Sigmoid colon (tissue), 6 donors: ENCODE measurements at regions not wholly inside any gene's neighbourhood (a gene's known extent, or its start where the extent isn't known, plus 50 kb on each side); places are given as distances from the start of the nearest gene placed in this dataset.

Experiments
- DNase-seq: peaks from one replicate; pipeline ENCODE4 v3.0.0-alpha.2; 2019
- H3K27ac ChIP-seq, 4 donors: fragments of 200-600 bp; sonication (generic); one replicate each; pipeline ENCODE4 v1.5.1; 2016 to 2019; ENCODE audit warnings: mild to moderate bottlenecking in 1 of 4
- H3K27me3 ChIP-seq, 3 donors: fragments of 200-600 bp; sonication (generic); one replicate each; pipeline ENCODE4 v1.5.1; 2019; ENCODE audit warnings: mild to moderate bottlenecking in 1 of 3
- H3K36me3 ChIP-seq, 4 donors: fragments of 200-600 bp; sonication (generic); one replicate each; pipeline ENCODE4 v1.5.1; 2016 to 2019
- H3K4me1 ChIP-seq, 4 donors: fragments of 200-600 bp; sonication (generic); one replicate each; pipeline ENCODE4 v1.5.1; 2017 to 2019
- H3K4me3 ChIP-seq, 4 donors: fragments of 200-600 bp; sonication (generic); one replicate each; pipeline ENCODE4 v1.5.1; 2017 to 2019; ENCODE audit warnings: mild to moderate bottlenecking in 2 of 4, moderate library complexity in 1 of 4
- H3K9me3 ChIP-seq, 4 donors: fragments of 200-600 bp in 3 of 4; sonication (generic) in 3 of 4; one replicate each; pipeline versions ENCODE4 v1.5.1 to v1.6.1; 2013 to 2019
- CTCF ChIP-seq, 4 experiments: fragments of 450-650 bp in 3 of 4; fragments of 200-600 bp in 1 of 4; IDR thresholded peaks; one replicate each; pipeline ENCODE4 v1.5.1; 2016 to 2019; ENCODE audit warnings: antibody characterized with exemption in 4 of 4, mild to moderate bottlenecking in 3 of 4, moderate library complexity in 2 of 4
- EP300 ChIP-seq, 4 donors: sonication (generic); formaldehyde crosslinking; IDR thresholded peaks; one replicate each; pipeline ENCODE4 v1.6.1; 2017; ENCODE audit warnings: antibody characterized with exemption in 4 of 4
- POLR2A ChIP-seq, 2 donors: fragments of 450-650 bp; IDR thresholded peaks; one replicate each; pipeline ENCODE4 v1.6.1; 2016; ENCODE audit warnings: antibody characterized with exemption in 2 of 2, mild to moderate bottlenecking in 2 of 2, moderate library complexity in 2 of 2
- POLR2AphosphoS5 ChIP-seq, 4 donors: sonication (generic); formaldehyde crosslinking; IDR thresholded peaks; one replicate each; pipeline ENCODE4 v1.6.1; 2017; ENCODE audit warnings: antibody characterized with exemption in 4 of 4
- WGBS, 2 donors: extraction: QIAGEN DNeasy Blood & Tissue Kit; methylation state at CpG; one replicate each; pipeline ENCODE4 v1.1.7; 2013; 5-methylcytosine and 5-hydroxymethylcytosine counted together
- intact Hi-C: fragments of 100-400 bp; cut with DNase I; formaldehyde crosslinking; loops from one replicate; pipeline ENCODE4 v1.15.1; 2023
- donor health status: healthy with polysubstance abuse.
- donor health status: healthy.

- Histone ChIP-seq H3K27ac (no peak overlapping the region), H3K4me1 (peaks cover 0 to 48% (median 23%) of the 10 kb centered on the region in 4 donors), H3K9me3 (no peaks in the 10 kb centered on the region), H3K27me3 (no peaks in the 10 kb centered on the region), H3K36me3 (peaks cover 0 to 31% (median 0%) of the 10 kb centered on the region in 4 donors), H3K4me3 (no peak overlapping the region)
- no peak for DNase-seq
- intact Hi-C loops: no loop called here
- 91 to 94% methylated on average over 6 of the region's 6 CpGs for WGBS, 2 donors
- no peak for TF ChIP-seq POLR2A (IDR thresholded peaks at IDR 0.05)
- TF ChIP-seq EP300 (IDR thresholded peaks at IDR 0.05): no peak
- no peak for TF ChIP-seq POLR2AphosphoS5 (IDR thresholded peaks at IDR 0.05)
- TF ChIP-seq CTCF (IDR thresholded peaks at IDR 0.05): no peak
These were observed 198.6 kb downstream of the SIPA1L2 start for GRCh38 chr1:232431326-232431725.

- 95 to 96% methylated on average over 6 of the region's 6 CpGs for WGBS, 2 donors
- no peak for TF ChIP-seq POLR2A (IDR thresholded peaks at IDR 0.05)
- no peak for TF ChIP-seq CTCF (IDR thresholded peaks at IDR 0.05)
- TF ChIP-seq EP300 (IDR thresholded peaks at IDR 0.05): no peak
- TF ChIP-seq POLR2AphosphoS5 (IDR thresholded peaks at IDR 0.05): no peak
- Histone ChIP-seq H3K4me3 (no peak overlapping the region), H3K4me1 (peaks cover 0 to 40% (median 14%) of the 10 kb centered on the region in 4 donors), H3K27me3 (no peaks in the 10 kb centered on the region), H3K36me3 (peaks cover 0 to 40% (median 0%) of the 10 kb centered on the region in 4 donors), H3K9me3 (no peaks in the 10 kb centered on the region), H3K27ac (no peak overlapping the region)
- intact Hi-C loops: no loop called here
- no peak for DNase-seq
These were observed 199.5 kb downstream of the SIPA1L2 start for GRCh38 chr1:232430467-232430866.

GRCh38 chr1:232428786-232429530 lies 201.0 kb downstream of the SIPA1L2 start:
- no peaks in the 10 kb centered on the region for H3K27me3 ChIP-seq
- no peak overlapping the region for H3K4me3 ChIP-seq
- H3K9me3 ChIP-seq: no peaks in the 10 kb centered on the region
- DNase-seq: no peak
- no peak overlapping the region for H3K27ac ChIP-seq
- intact Hi-C loops: no loop called here
- WGBS, 2 donors: 46 to 72% methylated on average over 13 of the region's 13 CpGs
- no peak for TF ChIP-seq POLR2A (IDR thresholded peaks at IDR 0.05)
- TF ChIP-seq POLR2AphosphoS5 (IDR thresholded peaks at IDR 0.05): no peak
- no peak for TF ChIP-seq CTCF (IDR thresholded peaks at IDR 0.05)
- no peak for TF ChIP-seq EP300 (IDR thresholded peaks at IDR 0.05)
- H3K4me1 ChIP-seq: peaks cover 0 to 35% (median 11%) of the 10 kb centered on the region in 4 donors
- peaks cover 0 to 46% (median 0%) of the 10 kb centered on the region in 4 donors for H3K36me3 ChIP-seq

GRCh38 chr1:232428036-232428645 lies 201.8 kb downstream of the SIPA1L2 start:
- 54 to 92% methylated on average over 3 of the region's 3 CpGs for WGBS, 2 donors
- no peak for DNase-seq
- TF ChIP-seq CTCF (IDR thresholded peaks at IDR 0.05) (no peak), POLR2AphosphoS5 (IDR thresholded peaks at IDR 0.05) (no peak), EP300 (IDR thresholded peaks at IDR 0.05) (no peak), POLR2A (IDR thresholded peaks at IDR 0.05) (no peak)
- Histone ChIP-seq H3K9me3 (no peaks in the 10 kb centered on the region), H3K27me3 (no peaks in the 10 kb centered on the region), H3K36me3 (peaks cover 0 to 50% (median 0%) of the 10 kb centered on the region in 4 donors), H3K4me1 (peaks cover 0 to 35% (median 11%) of the 10 kb centered on the region in 4 donors), H3K27ac (no peak overlapping the region), H3K4me3 (no peak overlapping the region)
- intact Hi-C loops: no loop called here
